Skin of body (tissue), 1 donor: ENCODE measurements at regions not wholly inside any gene's neighbourhood (a gene's known extent, or its start where the extent isn't known, plus 50 kb on each side); places are given as distances from the start of the nearest gene placed in this dataset.
"Not testable (repeated sequence)": the region's sequence is repeated elsewhere in the genome, so short reads cannot be mapped to it uniquely, and the experiment has no call there.

ENCODE experiments used
- DNase-seq: peaks from one replicate; lab custom pipeline; 2025; lab: John Stamatoyannopoulos, UW

- no peak for DNase-seq
Measured at GRCh38 chr5:74500110-74500917, 140.2 kb downstream of the ENC1 start.

DNA sequence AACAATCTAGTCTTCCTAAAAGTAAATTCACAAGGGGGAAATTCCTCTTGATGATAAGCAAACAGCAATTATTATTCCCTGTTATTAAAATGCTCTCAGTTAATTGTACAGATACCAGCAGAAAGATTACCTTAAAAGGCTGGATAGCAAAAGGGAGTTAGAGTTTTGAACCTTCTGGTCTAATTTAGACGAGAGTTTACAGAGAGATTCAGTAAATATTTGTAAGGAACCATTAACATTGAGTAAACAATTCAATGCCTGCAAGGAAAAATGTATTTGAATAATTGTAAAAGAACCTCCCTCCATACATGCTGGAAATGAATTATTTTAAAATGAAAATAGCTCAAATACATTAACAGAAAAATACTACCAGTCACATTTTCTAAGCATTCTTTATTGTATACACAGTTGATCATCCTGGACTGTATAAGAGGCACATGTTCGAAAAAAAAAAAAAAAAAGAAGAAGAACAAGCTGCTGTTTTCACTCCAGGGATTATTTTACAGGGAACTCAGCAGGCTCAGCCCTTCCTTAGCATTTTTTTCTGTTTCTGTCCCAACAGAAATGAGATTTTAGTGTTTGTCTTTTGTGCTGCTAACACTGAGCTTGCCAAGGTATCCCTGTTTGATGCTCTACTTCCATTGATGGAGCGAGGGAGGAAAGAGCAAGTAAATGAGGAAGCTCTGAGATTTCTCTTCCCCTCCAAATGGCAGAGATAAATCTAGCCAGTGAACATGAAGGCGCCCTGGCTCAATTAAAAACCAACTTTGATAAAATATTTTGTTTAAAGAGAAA is 141.1 kb downstream of the ENC1 start:
- no peak for DNase-seq

- DNase-seq = no peak
Measured at GRCh38 chr5:74497706-74498105, 142.8 kb downstream of the ENC1 start.

DNA sequence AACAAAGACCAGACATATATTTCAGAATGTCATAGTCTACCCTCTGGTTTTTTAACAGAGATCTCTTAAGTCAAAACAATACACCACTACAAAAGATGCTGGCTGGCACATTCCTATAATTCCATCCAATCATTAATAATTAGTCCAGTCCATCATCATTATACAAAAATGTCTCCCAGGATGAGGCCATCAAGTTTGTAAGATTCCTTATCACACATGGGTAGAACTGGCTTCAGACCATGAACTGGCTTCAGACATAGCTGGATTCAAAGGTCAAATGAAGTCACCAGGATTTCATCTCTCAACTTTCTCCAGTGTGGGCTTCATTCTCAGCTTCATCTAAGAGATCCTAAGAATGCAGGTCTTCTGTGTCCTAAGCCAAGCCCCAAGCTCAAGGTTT is 147.1 kb downstream of the ENC1 start:
- no peak for DNase-seq

DNA sequence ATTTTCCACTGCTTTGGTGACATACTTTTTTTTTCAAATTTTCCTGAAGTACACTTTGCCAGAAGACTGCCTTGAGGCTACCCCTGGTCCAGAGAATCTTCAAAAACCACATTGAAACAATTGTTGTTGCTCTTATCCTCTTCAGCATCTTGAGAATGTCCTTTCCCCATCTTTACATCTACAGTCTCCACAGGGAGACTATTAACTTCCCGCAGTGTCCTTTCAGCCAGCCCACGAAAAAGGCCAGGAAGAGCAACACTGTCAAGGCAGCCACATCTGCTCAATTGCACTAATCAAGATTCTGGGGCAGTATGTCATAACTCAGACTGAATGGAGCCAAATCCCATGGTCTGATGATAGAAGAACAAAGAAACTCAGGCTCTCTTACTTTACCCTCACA is 148.3 kb downstream of the ENC1 start:
- no peak for DNase-seq

GRCh38 chr5:74491586-74491985 is 148.9 kb downstream of the ENC1 start:
- DNase-seq = no peak

DNA sequence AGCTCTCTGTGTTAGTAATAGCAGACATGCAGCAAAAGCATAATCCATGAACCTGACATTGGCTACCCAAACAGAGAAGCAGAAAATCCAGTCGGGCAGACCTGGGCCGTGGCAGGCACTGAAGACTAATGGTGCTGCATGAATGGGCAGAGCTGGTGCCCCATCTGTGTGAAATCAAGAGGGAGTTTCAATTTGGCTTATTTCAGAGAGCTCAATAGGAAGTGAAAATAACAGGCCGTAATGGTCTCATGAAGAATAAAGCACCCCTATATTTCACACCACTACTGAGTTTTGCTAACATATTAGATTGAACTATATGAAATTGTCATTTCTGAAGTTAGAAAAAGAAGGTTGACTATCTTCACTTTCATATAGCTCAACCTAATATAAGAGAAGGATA is 149.7 kb downstream of the ENC1 start:
- DNase-seq = no peak

- no peak for DNase-seq
Measured at GRCh38 chr5:74482990-74483389, 157.5 kb downstream of the ENC1 start.

- no peak for DNase-seq
Measured at GRCh38 chr5:74482523-74482922, 158.0 kb downstream of the ENC1 start.

DNA sequence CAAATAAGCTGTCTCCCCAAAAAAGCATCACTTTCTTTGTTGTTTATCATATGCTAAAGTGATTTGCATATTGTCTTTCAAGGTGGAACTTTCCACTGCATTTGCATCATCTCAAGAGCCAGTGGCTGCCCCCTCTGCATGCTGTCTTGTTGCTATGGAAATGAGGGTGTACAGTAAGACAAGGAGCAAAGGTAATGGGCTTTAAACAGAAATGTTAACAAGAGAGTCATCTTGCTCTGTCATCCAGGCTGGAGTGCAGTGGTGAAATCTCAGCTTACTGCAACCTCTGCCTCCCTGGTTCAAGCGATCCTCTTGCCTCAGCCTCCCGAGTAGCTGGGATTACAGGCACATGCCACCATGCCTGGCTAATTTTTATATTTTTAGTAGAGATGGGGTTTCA is 159.2 kb downstream of the ENC1 start:
- DNase-seq = not testable (repeated sequence)

- no peak for DNase-seq
Measured at GRCh38 chr5:74480201-74480600, 160.3 kb downstream of the ENC1 start.

DNA sequence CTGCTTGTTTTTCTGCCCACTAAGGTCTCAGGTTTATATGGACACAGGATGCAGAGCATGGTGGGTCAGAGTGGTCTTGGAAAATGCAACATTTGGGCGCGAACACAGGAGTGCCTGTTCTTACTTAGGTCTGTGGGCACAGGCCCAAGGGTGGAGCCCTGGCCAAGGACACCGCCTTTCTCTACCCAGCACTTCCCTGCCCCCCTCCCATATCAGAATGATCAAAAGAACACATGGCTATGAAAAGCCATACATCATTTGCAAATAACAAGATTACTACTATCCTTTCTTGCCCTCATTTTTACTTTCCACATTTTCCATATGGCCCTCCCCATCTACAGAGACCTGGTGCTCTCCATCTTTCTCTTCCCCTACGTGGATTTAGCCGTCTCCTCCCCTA is 162.2 kb downstream of the ENC1 start:
- no peak for DNase-seq

- no peak for DNase-seq
Measured at GRCh38 chr5:74477761-74478160, 162.8 kb downstream of the ENC1 start.

- no peak for DNase-seq
Measured at GRCh38 chr5:74476819-74477453, 163.6 kb downstream of the ENC1 start.

DNA sequence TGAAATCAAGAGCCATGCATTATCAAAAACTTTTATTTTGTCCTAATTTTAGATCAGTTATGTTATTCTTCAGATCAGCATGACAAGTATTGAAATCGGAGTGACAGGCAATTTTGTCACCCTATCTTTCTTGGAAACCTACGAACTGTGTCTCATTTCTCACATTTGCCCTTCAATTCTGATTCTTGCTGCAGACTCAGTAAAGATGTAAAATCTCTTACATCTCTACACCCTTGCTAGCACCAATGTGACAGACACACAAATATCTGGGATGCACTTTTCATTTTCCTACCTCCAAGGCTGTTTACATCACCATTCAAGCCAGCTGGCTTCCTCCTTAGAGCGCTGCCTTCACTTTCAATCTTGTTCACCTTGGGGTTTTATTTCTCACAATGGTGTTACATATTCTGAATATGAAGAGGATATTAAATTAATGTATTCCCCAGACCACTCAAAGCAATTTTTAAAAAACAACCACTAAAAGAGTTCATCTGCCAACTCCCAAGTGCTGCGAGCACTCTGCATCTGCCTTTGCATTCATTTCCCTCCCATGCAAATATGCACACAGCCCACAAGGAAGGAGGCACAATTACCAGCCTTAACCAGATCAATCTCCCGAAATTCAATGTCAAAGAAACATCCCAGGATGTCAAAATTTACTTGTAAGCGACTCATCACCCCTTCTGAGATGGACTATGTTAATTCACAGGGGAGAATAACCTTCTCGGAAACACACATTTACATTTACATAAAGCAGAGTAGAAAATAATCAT is 164.3 kb downstream of the ENC1 start:
- no peak for DNase-seq

DNA sequence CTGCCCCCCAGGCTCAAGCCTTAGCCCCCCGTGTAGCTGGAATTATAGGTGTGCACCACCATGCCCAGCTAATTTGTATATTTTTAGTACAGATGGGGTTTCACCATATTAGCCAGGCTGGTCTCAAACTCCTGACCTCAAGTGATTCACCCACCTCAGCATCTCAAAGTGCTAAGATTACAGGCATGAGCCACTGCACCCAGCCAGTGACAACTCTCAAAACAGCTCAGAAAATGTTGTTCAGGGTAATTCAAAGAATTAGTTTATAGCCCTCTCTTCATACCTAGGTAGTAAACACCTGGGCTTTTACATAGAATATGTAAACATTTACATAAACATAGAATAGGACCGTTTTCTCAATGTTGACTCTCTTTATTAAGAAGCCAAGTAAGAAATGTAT is 168.7 kb downstream of the ENC1 start:
- DNase-seq = no peak

GRCh38 chr5:74469234-74469994 is 171.1 kb downstream of the ENC1 start:
- no peak for DNase-seq

- no peak for DNase-seq
Measured at GRCh38 chr5:74468421-74468820, 172.1 kb downstream of the ENC1 start.

DNA sequence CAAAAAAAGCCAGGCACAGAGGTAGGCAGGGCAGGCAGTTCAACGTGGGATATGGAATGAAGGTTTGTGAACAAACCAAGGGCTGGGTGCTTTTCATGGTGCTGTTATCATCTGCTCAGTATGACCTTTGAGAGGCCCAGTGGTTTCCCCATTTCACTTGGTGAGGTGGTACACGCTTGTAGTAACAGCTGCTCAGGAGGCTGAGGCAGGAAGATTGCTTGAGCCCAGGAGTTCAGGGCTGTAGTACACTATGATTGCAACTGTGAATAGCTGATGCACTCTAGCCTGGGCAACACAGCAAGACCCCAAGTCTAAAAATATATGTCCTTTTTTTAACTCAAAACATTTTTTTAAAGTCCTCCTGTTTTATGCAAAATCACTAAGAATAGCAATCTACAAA is 174.8 kb downstream of the ENC1 start:
- DNase-seq = no peak

GRCh38 chr5:74464512-74465209 is 175.9 kb downstream of the ENC1 start:
- no peak for DNase-seq
